Activated T-helper 2 cell treated with anti-CD3 and anti-CD28 coated beads, Interferon-gamma antibody, Interleukin-2, Interleukin-4, amounts not matched to agents 10 μg/mL and 5 μg/mL and 100 μg/mL, durations not matched to agents 14 hours and 24 hours and 36 hours (primary cell): ENCODE measurements at regions not wholly inside any gene's neighbourhood (a gene's known extent, or its start where the extent isn't known, plus 50 kb on each side); places are given as distances from the start of the nearest gene placed in this dataset.

Experiments
- DNase-seq: peaks from one replicate; pipeline ENCODE4 v3.0.0; 2021; ENCODE audit warnings: low spot score
- H3K27ac Mint-ChIP-seq: one replicate; pipeline ENCODE4 v1.8.0; 2021; ENCODE audit warnings: mixed read lengths
- H3K27me3 Mint-ChIP-seq: one replicate; pipeline ENCODE4 v1.8.0; 2021; ENCODE audit warnings: low read depth, mixed read lengths
- H3K36me3 Mint-ChIP-seq: one replicate; pipeline ENCODE4 v1.8.0; 2021; ENCODE audit warnings: low read depth, mixed read lengths
- H3K4me1 Mint-ChIP-seq: one replicate; pipeline ENCODE4 v1.8.0; 2021; ENCODE audit warnings: low read depth, mixed read lengths
- H3K4me3 Mint-ChIP-seq: one replicate; pipeline ENCODE4 v1.8.0; 2021; ENCODE audit warnings: low read depth, mild to moderate bottlenecking, moderate library complexity, mixed read lengths
- H3K9me3 Mint-ChIP-seq: one replicate; pipeline ENCODE4 v1.8.0; 2021; ENCODE audit warnings: mixed read lengths
- intact Hi-C: fragments of 100-400 bp; cut with micrococcal nuclease; formaldehyde crosslinking; loops from one replicate; pipeline ENCODE4 v1.15.1; 2023

DNA sequence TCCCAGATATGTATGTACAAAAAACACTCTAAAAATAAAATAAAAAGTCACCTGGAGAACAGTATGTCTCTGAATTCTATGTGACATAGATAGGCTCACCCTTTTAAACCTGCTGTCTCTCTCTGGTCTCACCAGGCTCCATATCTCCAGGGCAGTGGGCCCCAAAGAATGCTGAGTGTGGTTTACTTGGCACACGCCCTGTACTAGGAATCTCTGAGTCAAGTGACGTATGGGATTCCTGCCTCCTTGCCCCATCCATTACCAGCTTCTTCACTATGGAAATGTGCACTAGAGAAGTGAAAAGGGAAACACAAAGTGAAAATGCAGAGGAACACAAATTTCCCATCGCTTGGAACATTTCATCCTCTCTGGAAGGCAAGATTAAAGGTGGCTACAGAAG, 722.2 kb upstream of the TENM4 start:
- Mint-ChIP-seq H3K9me3 (no peaks in the 10 kb centered on the region), H3K36me3 (no peaks in the 10 kb centered on the region), H3K27me3 (no peaks in the 10 kb centered on the region), H3K4me3 (no peak overlapping the region), H3K27ac (no peak overlapping the region), H3K4me1 (no peaks in the 10 kb centered on the region)
- no peak for DNase-seq
- intact Hi-C loops, result no loop called here

DNA sequence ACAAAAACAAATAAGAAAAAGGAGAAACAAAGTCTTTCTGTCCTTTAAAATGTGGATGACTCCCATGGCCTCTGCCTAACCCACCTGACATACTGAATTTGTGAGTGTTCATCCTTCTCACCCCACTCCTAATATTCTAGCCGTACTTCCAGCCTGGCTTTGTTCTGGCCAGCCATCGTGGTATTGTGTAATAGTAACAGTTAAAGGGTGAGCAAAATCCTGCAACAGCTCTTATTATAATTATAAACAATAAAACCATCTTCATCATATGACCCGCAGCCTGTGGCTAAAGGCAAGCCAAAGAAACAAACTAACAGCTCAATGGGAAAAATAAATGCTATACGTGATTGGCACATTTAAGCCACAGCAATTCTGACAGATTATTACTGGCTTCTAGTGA, 721.6 kb upstream of the TENM4 start:
- Mint-ChIP-seq H3K27me3 (no peaks in the 10 kb centered on the region), H3K27ac (no peak overlapping the region), H3K36me3 (no peaks in the 10 kb centered on the region), H3K4me3 (no peak overlapping the region), H3K4me1 (no peaks in the 10 kb centered on the region), H3K9me3 (no peaks in the 10 kb centered on the region)
- DNase-seq, result no peak
- intact Hi-C loops, result no loop called here

DNA sequence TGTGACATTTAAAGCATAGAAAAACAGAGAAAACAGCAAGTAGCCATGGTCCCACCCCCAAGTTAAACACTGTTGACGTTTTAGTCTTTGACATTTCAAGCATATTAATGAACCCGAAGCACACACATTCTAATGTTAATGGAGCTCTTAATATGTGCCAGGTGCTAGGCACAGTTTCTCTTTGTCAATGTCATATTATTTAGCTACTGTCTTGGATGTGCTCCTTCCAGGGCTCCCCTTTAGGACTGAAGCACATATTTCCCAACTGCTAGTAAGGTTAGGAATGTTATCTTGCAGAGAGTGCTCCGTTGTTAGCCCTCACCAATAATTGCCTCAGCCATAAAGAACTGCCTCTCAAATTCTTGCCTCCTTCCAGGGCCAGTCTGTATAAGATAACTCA, 716.6 kb upstream of the TENM4 start:
- no peaks in the 10 kb centered on the region for H3K27me3 Mint-ChIP-seq
- intact Hi-C loops, result no loop called here
- H3K27ac Mint-ChIP-seq, result no peak overlapping the region
- no peaks in the 10 kb centered on the region for H3K36me3 Mint-ChIP-seq
- H3K9me3 Mint-ChIP-seq, result no peaks in the 10 kb centered on the region
- H3K4me1 Mint-ChIP-seq, result no peaks in the 10 kb centered on the region
- H3K4me3 Mint-ChIP-seq, result no peak overlapping the region
- no peak for DNase-seq

DNA sequence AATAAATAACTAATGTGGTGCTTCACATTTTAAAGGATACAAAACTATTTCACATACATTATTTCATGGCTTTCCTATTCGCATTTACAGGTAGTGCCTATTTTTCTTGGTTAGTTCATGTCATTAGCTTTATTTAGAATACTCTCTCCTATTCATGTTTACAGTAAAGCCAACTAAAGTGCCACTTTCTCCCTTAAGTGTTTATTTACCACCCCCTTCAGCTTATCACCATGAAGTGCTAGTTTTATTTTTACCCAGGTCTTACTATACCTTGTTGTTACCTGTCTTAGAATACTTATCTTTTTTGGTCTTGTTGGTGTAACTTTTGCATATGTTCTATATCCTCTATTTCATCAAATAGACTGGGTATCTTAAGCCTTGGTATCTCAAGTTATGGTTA, 715.2 kb upstream of the TENM4 start:
- intact Hi-C loops, result no loop called here
- no peaks in the 10 kb centered on the region for H3K4me1 Mint-ChIP-seq
- H3K27ac Mint-ChIP-seq, result no peak overlapping the region
- H3K27me3 Mint-ChIP-seq, result no peaks in the 10 kb centered on the region
- no peak overlapping the region for H3K4me3 Mint-ChIP-seq
- H3K36me3 Mint-ChIP-seq, result no peaks in the 10 kb centered on the region
- no peaks in the 10 kb centered on the region for H3K9me3 Mint-ChIP-seq
- DNase-seq, result no peak

DNA sequence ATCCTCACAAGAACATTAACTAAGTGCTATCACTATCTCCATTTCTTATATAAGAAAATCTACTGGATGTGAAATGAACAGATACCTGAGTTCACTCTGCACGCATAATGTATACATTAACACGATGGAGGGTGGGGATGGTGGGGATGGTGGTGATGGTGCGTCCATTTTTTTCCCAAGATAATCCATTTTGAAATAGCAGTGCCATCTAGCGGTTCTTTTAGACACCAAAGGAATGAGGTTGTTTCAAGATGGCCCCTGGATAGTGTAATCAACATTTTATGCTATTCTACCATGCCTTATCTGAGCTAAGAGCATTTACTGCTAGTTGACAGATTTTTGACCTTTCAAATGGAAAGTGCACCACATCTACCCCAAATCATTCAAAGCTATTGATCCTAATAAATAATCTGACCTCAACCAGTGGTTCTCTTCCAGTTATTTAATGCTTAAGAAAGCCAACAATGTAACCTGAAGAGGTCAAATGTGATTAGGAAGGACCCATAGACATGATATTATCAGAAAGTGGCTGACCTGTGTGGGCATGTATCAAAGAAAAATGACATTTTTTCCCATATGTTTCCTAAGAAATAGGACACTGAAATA, 714.7 kb upstream of the TENM4 start:
- no peak overlapping the region for H3K4me3 Mint-ChIP-seq
- intact Hi-C loops, result no loop called here
- no peak for DNase-seq
- no peaks in the 10 kb centered on the region for H3K9me3 Mint-ChIP-seq
- H3K4me1 Mint-ChIP-seq, result no peaks in the 10 kb centered on the region
- H3K36me3 Mint-ChIP-seq, result no peaks in the 10 kb centered on the region
- no peak overlapping the region for H3K27ac Mint-ChIP-seq
- no peaks in the 10 kb centered on the region for H3K27me3 Mint-ChIP-seq

DNA sequence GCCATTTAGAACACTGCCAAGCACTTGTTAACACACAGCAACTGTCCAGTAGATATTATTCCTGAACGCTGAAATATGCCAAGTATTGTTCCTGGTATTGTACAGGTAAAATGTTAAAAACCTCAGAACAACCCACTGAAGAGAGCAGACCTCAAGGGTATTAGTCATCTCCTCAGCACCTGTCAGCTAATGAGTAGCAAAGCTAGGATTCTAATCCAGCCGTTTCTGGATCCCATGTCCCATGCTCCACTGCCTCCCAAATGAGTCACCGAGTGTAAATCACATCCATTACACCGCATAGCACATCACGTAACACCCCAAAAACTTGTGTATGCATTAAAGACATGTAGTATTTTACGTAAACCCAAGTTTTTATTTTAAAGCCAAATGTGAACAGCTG, 705.4 kb upstream of the TENM4 start:
- Mint-ChIP-seq H3K4me1 (no peaks in the 10 kb centered on the region), H3K36me3 (no peaks in the 10 kb centered on the region), H3K4me3 (no peak overlapping the region), H3K27me3 (no peaks in the 10 kb centered on the region), H3K27ac (no peak overlapping the region), H3K9me3 (no peaks in the 10 kb centered on the region)
- intact Hi-C loops, result no loop called here
- no peak for DNase-seq

DNA sequence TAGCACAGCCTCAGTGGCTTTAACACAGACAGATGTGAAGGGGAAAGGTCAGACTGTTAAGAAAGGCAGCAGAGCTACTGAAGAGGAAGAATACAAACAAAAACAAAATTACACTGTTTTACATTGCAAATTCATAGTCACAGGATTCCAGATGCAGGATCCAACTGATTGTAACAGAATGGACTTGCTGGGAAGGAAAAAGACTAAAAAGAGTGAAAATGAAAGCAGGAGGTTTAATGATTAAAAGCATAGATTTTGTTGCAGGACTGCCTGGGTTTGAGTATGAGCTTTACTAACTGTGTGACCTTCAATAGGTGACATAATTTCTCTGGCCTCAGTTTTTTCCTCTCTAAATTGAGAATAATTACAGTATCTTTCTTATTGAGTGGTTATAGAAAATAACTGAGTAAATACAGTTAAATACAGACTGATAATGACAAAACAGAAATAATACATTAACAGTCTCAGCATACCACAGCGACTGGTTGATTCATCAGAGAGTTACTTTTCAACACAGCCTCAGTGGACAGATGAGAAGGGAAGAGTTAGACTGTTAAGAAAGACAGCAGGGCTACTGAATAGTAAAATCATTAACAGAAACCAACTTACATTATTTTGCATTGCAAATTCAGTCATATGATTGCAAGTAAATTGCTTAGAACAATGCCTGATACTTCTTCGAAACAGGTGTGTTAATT, 704.2 kb upstream of the TENM4 start:
- Mint-ChIP-seq H3K36me3 (no peaks in the 10 kb centered on the region), H3K4me1 (no peaks in the 10 kb centered on the region), H3K9me3 (peaks cover 5% of the 10 kb centered on the region), H3K4me3 (no peak overlapping the region), H3K27me3 (no peaks in the 10 kb centered on the region), H3K27ac (no peak overlapping the region)
- intact Hi-C loops, result no loop called here
- no peak for DNase-seq

DNA sequence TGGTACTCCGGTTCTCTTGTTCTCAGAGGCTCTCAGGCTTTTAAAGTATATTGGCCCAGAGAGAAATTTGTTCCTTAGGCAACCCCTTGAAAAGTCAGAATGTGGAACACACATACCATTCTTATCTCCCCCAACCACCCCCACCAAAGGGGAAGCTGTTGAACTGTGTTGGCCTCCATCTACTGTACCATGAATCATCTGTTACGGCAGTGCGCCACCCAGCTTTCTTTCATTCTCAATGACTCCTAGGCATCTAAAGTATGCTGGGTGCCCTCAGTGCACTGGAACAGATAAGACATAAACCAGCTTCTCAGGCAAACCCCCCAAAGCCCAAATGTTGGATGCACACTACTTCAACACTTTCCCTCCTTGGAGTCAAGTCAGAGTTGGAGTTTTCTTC, 696.2 kb upstream of the TENM4 start:
- Mint-ChIP-seq H3K36me3 (no peaks in the 10 kb centered on the region), H3K4me3 (no peak overlapping the region), H3K4me1 (no peaks in the 10 kb centered on the region), H3K27ac (no peak overlapping the region), H3K9me3 (peaks cover 5% of the 10 kb centered on the region), H3K27me3 (no peaks in the 10 kb centered on the region)
- DNase-seq, result no peak
- intact Hi-C loops, result no loop called here

DNA sequence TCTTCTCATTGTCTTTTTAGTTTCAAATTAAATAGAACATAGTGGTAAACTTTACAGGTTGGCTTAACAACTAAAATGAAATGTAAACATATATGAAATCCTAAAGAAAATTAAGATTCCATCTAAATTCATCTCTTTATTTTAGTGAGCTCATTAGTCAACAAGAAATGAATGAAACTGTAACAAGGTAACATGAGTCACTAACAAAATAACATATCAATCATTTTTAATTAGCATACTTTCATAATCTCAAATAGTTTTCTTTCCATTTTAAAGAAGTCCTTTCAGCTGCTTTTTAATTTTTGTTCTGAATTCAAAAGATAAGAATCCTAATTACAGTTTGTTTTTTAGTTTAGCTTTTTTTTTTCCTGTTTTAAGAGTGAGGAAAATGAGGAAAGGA, 688.6 kb upstream of the TENM4 start:
- peaks cover 6% of the 10 kb centered on the region for H3K9me3 Mint-ChIP-seq
- H3K4me3 Mint-ChIP-seq, result no peak overlapping the region
- H3K4me1 Mint-ChIP-seq, result no peaks in the 10 kb centered on the region
- H3K36me3 Mint-ChIP-seq, result no peaks in the 10 kb centered on the region
- H3K27me3 Mint-ChIP-seq, result no peaks in the 10 kb centered on the region
- DNase-seq, result no peak
- intact Hi-C loops, result no loop called here
- no peak overlapping the region for H3K27ac Mint-ChIP-seq

DNA sequence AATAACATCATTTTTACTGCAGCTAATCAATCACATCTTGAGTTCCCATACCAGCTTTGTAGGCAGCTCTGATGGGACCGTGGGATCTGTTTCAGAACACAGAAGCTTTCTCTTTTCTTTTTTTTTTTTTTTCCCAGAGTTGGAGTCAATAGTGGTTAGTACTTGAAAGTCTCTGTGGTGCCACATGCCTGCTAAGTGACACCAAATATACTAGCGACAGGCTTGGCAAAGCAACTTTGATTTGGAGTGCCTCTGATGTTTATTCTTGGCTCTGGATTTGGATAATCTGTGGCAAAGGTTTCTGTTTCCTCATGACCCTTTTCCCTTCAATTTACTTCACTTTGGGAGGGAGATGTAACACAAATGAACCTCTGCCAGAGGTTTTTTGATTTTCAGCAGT, 681.4 kb upstream of the TENM4 start:
- H3K4me1 Mint-ChIP-seq, result no peaks in the 10 kb centered on the region
- no peak overlapping the region for H3K27ac Mint-ChIP-seq
- H3K9me3 Mint-ChIP-seq, result peaks cover 4% of the 10 kb centered on the region
- no peaks in the 10 kb centered on the region for H3K27me3 Mint-ChIP-seq
- no peak for DNase-seq
- intact Hi-C loops, result no loop called here
- H3K36me3 Mint-ChIP-seq, result no peaks in the 10 kb centered on the region
- no peak overlapping the region for H3K4me3 Mint-ChIP-seq

DNA sequence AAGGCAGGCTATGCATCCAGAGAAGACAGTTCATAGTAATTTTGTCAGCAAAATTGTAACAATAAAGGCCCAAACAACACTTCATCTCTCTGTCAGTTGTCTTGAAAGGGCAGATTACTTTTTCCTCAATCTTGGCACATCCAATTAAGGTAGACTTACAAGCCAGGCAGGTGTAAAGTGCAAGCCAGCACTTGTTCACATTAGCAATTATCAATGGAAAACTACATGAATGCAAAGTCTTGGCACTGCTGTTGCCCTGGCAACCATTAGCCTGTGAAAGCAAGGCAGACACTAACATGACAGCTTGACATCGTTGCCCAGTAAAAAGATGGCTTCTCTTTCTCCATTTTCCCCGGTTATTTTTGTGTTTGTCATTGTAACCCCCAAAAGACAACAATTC, 677.2 kb upstream of the TENM4 start:
- Mint-ChIP-seq H3K4me1 (no peaks in the 10 kb centered on the region), H3K9me3 (peaks cover 4% of the 10 kb centered on the region), H3K27me3 (no peaks in the 10 kb centered on the region), H3K27ac (no peak overlapping the region), H3K4me3 (no peak overlapping the region), H3K36me3 (no peaks in the 10 kb centered on the region)
- no peak for DNase-seq
- intact Hi-C loops, result no loop called here

DNA sequence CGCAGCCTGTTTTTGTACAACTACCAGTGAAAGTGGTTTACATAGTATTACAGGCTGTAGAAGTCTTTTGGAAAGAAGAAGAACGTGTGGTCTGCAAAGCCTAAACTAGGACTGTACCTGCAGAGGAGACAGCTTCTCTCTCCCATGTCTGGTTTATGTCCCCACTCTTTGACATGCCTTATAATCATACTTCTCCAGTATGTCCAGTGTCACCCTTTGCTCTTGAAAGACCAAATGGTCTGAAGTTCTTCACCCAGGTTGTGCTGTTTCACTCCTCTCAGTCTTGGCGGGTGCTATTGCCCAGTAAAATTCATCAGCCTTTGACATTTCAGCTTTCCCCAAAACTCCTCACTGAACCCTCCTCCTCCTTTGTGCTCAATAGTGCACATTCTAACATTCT, 676.0 kb upstream of the TENM4 start:
- no peaks in the 10 kb centered on the region for H3K27me3 Mint-ChIP-seq
- H3K4me1 Mint-ChIP-seq, result no peaks in the 10 kb centered on the region
- no peak overlapping the region for H3K4me3 Mint-ChIP-seq
- intact Hi-C loops, result no loop called here
- no peak for DNase-seq
- H3K36me3 Mint-ChIP-seq, result no peaks in the 10 kb centered on the region
- no peak overlapping the region for H3K27ac Mint-ChIP-seq
- peaks cover 13% of the 10 kb centered on the region for H3K9me3 Mint-ChIP-seq

DNA sequence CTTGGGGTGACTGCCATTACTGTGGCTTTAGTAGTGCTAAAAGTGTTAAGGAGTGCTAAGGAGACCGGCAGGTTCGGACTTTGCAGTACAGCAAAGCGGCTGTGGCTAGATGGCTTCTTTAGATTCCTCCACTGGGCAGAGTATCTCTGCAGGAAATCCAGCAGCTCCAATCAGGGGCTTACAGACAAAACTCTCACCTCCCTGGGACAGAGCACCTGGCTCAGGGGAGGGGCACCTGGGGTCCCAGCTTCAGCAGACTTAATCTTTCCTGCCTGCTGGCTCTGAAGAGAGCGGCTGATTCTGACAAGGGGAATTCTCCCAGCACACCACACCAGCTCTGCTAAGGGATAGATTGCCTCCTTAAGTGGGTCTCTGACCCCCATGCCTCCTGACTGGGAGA, 668.8 kb upstream of the TENM4 start:
- Mint-ChIP-seq H3K36me3 (no peaks in the 10 kb centered on the region), H3K9me3 (peaks cover 18% of the 10 kb centered on the region), H3K4me1 (no peaks in the 10 kb centered on the region), H3K4me3 (no peak overlapping the region), H3K27ac (no peak overlapping the region), H3K27me3 (no peaks in the 10 kb centered on the region)
- DNase-seq, result no peak
- intact Hi-C loops, result no loop called here

DNA sequence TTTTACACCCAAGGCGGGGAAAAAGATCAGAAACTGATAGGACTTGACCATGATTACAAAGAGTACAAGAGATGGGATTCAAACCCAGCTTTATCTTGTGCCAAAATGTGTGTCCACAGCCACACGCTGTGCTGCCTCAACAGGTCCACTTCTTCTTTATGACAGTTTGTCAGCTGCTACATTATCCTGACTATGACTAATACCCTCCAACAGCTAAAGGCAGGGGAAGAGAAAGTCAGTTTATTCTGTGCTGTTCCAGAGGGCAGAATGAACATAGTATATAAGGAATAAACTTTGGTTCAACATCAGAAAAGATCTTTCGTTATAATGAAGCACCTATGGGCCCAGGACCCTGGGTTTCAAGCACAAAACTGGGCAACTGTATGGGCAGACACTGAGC, 668.2 kb upstream of the TENM4 start:
- intact Hi-C loops, result no loop called here
- DNase-seq, result no peak
- Mint-ChIP-seq H3K36me3 (no peaks in the 10 kb centered on the region), H3K4me3 (no peak overlapping the region), H3K9me3 (peaks cover 18% of the 10 kb centered on the region), H3K27me3 (no peaks in the 10 kb centered on the region), H3K4me1 (no peaks in the 10 kb centered on the region), H3K27ac (no peak overlapping the region)
